Mucosa of descending colon (tissue), 3 donors: ENCODE measurements at regions not wholly inside any gene's neighbourhood (a gene's known extent, or its start where the extent isn't known, plus 50 kb on each side); places are given as distances from the start of the nearest gene placed in this dataset.

Experiments
- ATAC-seq: fragments of 200-7000 bp; cut with Tn5 transposase; one replicate; pipeline ENCODE4 v1.9.1; 2020; ENCODE audit warnings: mild to moderate bottlenecking, moderate library complexity
- DNase-seq, 3 donors: peaks; one replicate each; pipeline ENCODE4 v3.0.0-alpha.2; 2020
- H3K36me3 ChIP-seq: fragments of 200-600 bp; one replicate; pipeline ENCODE4 v1.8.0; 2021; ENCODE audit warnings: low read depth, mild to moderate bottlenecking
- H3K4me1 ChIP-seq: fragments of 200-600 bp; one replicate; pipeline ENCODE4 v1.8.0; 2021; ENCODE audit warnings: low read depth, mild to moderate bottlenecking
- H3K4me3 ChIP-seq: fragments of 200-600 bp; one replicate; pipeline ENCODE4 v1.8.0; 2021; ENCODE audit warnings: mild to moderate bottlenecking
- H3K9me3 ChIP-seq: fragments of 200-600 bp; one replicate; pipeline ENCODE4 v1.8.0; 2021; ENCODE audit warnings: mild to moderate bottlenecking
- intact Hi-C, 2 donors: fragments of 100-400 bp; cut with DNase I in 1 of 2; cut with micrococcal nuclease in 1 of 2; formaldehyde crosslinking; loops; one replicate each; pipeline versions ENCODE4 v1.11.0 to v1.11.1; 2022; cut with DNase I, micrococcal nuclease
- TF ChIP-seq, protein P1 (sequence below): fragments of 200-600 bp; IDR thresholded peaks from one replicate; pipeline ENCODE4 v1.8.0; 2022; ENCODE audit warnings: antibody characterized with exemption, mild to moderate bottlenecking
- donor health status: DM: no; HTN: no; CAD: no; lungs with moderate emphysema.
- donor health status: DM: no; HTN: no; CAD: no.
- donor health status: DM: no; HTN: yes; CAD: no.

DNA sequence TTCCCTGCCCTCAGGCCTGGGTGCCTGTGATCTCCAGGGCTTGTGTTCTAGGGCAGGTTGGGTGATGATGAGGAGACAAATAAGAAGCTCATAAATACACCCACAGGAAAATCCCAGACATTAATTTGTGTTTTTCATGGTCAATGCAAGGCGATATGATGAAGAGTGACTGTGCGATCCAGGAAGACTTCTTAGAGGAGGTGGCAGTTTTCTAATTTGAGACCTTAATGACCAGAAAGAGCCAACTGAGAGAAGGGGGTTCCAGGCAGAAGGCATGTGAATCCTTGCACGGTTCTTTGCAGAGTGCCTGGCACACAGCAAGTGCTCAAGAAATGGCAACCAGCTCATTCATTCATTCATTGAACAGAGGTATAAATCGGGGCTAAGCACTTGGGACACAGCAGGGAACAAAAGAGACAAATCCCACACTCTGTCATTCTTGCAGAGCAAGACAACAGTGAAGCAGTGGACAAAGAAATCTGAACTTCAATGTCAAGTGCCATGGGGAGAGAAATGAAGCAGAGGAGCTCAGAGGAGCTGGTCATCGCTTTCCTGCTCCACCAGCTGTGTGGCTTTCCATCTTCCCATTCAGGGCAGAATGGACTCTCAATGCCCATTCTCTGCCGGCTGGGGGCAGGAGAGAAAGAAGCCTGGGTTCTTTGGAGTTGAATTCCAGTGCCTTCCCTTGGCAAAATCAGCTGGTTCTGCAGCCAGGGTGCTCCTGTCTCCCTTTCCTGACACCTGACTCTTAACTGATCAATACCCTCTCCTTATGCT lies 128.3 kb downstream of the AACS start:
- Histone ChIP-seq H3K9me3 (no peaks in the 10 kb centered on the region), H3K4me3 (no peak overlapping the region), H3K36me3 (no peaks in the 10 kb centered on the region), H3K4me1 (no peaks in the 10 kb centered on the region)
- no peak for DNase-seq
- ATAC-seq, result no peak
- intact Hi-C loops, result no loop called here
- TF ChIP-seq, protein P1, sequence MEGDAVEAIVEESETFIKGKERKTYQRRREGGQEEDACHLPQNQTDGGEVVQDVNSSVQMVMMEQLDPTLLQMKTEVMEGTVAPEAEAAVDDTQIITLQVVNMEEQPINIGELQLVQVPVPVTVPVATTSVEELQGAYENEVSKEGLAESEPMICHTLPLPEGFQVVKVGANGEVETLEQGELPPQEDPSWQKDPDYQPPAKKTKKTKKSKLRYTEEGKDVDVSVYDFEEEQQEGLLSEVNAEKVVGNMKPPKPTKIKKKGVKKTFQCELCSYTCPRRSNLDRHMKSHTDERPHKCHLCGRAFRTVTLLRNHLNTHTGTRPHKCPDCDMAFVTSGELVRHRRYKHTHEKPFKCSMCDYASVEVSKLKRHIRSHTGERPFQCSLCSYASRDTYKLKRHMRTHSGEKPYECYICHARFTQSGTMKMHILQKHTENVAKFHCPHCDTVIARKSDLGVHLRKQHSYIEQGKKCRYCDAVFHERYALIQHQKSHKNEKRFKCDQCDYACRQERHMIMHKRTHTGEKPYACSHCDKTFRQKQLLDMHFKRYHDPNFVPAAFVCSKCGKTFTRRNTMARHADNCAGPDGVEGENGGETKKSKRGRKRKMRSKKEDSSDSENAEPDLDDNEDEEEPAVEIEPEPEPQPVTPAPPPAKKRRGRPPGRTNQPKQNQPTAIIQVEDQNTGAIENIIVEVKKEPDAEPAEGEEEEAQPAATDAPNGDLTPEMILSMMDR, result no peak

DNA sequence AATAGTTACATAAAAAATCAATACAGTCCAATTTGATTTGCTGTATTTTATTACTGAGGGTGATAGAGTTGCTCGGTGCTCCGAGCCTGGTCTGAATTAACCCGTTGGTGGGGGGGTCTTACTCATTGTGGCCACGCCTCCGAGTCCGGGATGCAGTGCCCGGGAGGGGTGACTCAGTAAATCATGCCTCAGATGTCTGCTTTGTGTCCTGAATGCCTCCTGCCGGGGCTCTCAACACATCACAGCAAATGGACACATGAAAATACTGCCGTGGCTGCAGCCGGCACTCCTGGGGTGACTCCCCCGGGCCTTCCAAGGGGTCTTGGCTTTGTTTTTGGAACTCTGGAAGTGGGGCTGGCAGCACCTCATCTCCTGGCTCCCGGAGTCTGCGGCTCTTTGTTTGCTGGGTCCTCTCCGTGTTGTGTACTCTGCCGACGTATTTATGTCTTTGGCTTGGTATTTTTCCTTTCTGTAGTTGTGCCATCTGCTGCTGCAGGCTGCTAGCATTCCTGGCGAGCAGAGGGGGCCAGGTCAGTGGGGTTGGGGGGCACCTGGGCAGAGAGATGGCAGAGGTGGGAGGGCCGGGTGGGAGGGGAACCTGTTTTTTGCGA lies 129.0 kb downstream of the AACS start:
- ATAC-seq (no peak), DNase-seq (no peak)
- Histone ChIP-seq H3K9me3 (no peaks in the 10 kb centered on the region), H3K4me3 (no peak overlapping the region), H3K4me1 (no peaks in the 10 kb centered on the region), H3K36me3 (no peaks in the 10 kb centered on the region)
- intact Hi-C loops, result no loop called here
- TF ChIP-seq, protein P1, result no peak

- intact Hi-C loops, result no loop called here
- Histone ChIP-seq H3K4me1 (no peaks in the 10 kb centered on the region), H3K4me3 (no peak overlapping the region), H3K9me3 (no peaks in the 10 kb centered on the region), H3K36me3 (no peaks in the 10 kb centered on the region)
- ATAC-seq, result no peak
- TF ChIP-seq, protein P1, result no peak
- DNase-seq, result no peak
Measured at GRCh38 chr12:125194987-125195386, 129.8 kb downstream of the AACS start.

DNA sequence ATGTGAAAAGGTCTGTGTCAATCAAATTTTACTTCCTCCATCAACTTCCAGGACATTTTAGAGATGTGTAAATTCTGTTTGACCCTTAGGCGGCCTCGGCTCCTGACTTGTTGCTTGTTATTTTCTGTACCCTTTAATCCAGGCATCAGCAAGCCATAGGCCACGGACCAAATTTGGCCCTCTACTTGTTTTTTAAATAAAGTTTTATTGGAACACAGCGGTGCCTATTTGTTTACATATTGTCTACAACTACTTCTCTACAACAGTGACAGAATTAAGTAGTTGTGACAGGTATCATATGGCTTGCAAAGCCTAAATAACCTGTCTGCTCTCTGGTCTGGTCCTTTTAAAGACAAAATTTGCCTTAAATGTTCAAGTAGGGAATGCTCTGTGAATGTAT lies 132.1 kb downstream of the AACS start:
- ATAC-seq (no peak), DNase-seq (no peak)
- TF ChIP-seq, protein P1, result no peak
- Histone ChIP-seq H3K4me1 (no peaks in the 10 kb centered on the region), H3K36me3 (no peaks in the 10 kb centered on the region), H3K4me3 (no peak overlapping the region), H3K9me3 (no peaks in the 10 kb centered on the region)
- intact Hi-C loops, result no loop called here

- no peaks in the 10 kb centered on the region for H3K9me3 ChIP-seq
- H3K36me3 ChIP-seq, result no peaks in the 10 kb centered on the region
- TF ChIP-seq, protein P1, result no peak
- ATAC-seq (no peak), DNase-seq (no peak)
- H3K4me3 ChIP-seq, result no peak overlapping the region
- H3K4me1 ChIP-seq, result no peaks in the 10 kb centered on the region
- intact Hi-C loops, result no loop called here
Measured at GRCh38 chr12:125198652-125199051, 133.4 kb downstream of the AACS start.
